ENCODE measurements at regions not wholly inside any gene's neighbourhood (a gene's known extent, or its start where the extent isn't known, plus 50 kb on each side); places are given as distances from the start of the nearest gene placed in this dataset.

DNA sequence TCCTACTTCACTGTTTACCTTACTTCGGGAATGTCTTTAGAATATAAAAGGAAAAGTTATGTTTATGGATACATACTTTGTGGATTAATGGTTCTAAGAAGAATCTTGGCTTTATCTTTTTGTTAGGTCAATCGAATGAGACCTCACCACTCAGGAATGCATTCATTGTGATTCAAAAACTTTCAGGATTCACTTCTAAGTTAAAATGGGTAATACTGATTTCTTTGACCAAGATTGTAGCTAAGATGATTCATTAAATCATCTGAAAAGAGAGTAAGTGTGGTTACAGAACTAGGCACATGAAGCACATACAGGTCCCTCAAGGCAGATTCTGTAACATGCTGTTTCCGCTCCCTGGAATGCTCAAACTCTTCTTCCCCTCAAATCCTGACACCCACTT, 716.4 kb downstream of the KCNA4 start:
- TF ChIP-seq BACH2 (CRISPR knock-in tag; IDR thresholded peaks at IDR 0.05; ENCODE audit: borderline replicate concordance), result no peak
- no peak for TF ChIP-seq CREB5 (CRISPR knock-in tag; IDR thresholded peaks at IDR 0.05; ENCODE audit: low read depth)
- TF ChIP-seq ZNF70 (CRISPR knock-in tag; IDR thresholded peaks at IDR 0.05), result no peak
- TF ChIP-seq PPARA (CRISPR knock-in tag; IDR thresholded peaks at IDR 0.05; ENCODE audit: borderline replicate concordance), result no peak
- no peak for TF ChIP-seq SNAI2 (CRISPR knock-in tag; IDR thresholded peaks at IDR 0.05)
- TF ChIP-seq TOX (CRISPR knock-in tag; IDR thresholded peaks at IDR 0.05; ENCODE audit: borderline replicate concordance), result no peak
- TF ChIP-seq TCF4 (CRISPR knock-in tag; IDR thresholded peaks at IDR 0.05; ENCODE audit: borderline replicate concordance), result no peak
- peak; percentile 79 for ATAC-seq

GRCh38 chr11:29296680-29297079, 720.1 kb downstream of the KCNA4 start:
- TF ChIP-seq POU6F1 (CRISPR knock-in tag; IDR thresholded peaks at IDR 0.05; ENCODE audit: borderline replicate concordance, low read depth) (no peak), ZFP30 (CRISPR knock-in tag; IDR thresholded peaks at IDR 0.05) (no peak), GLIS3 (CRISPR knock-in tag; IDR thresholded peaks at IDR 0.05) (no peak), ESRRG (CRISPR knock-in tag; IDR thresholded peaks at IDR 0.05) (no peak), CREB5 (CRISPR knock-in tag; IDR thresholded peaks at IDR 0.05; ENCODE audit: low read depth) (no peak), CSDC2 (CRISPR knock-in tag; IDR thresholded peaks at IDR 0.05) (no peak), ZNF565 (CRISPR knock-in tag; conservative IDR thresholded peaks at IDR 0.05; ENCODE audit: low read depth) (no peak), PATZ1 (CRISPR knock-in tag; IDR thresholded peaks at IDR 0.05; ENCODE audit: borderline replicate concordance) (no peak)
- no peak for ATAC-seq

GRCh38 chr11:29293825-29294224, 723.0 kb downstream of the KCNA4 start:
- ATAC-seq, result peak; percentile 75
- TF ChIP-seq RARB (CRISPR knock-in tag; IDR thresholded peaks at IDR 0.05), result no peak
- no peak for TF ChIP-seq OSR1 (CRISPR knock-in tag; IDR thresholded peaks at IDR 0.05)
- TF ChIP-seq ZNF565 (CRISPR knock-in tag; conservative IDR thresholded peaks at IDR 0.05; ENCODE audit: low read depth), result no peak
- no peak for TF ChIP-seq TOX (CRISPR knock-in tag; IDR thresholded peaks at IDR 0.05; ENCODE audit: borderline replicate concordance)

- peak; percentile 95 for ATAC-seq
- no peak for TF ChIP-seq ARNTL (CRISPR knock-in tag; IDR thresholded peaks at IDR 0.05; ENCODE audit: borderline replicate concordance, low read depth)
- TF ChIP-seq ZC3H10 (CRISPR knock-in tag; IDR thresholded peaks at IDR 0.05), result no peak
- no peak for TF ChIP-seq RARB (CRISPR knock-in tag; IDR thresholded peaks at IDR 0.05)
- no peak for TF ChIP-seq POU6F1 (CRISPR knock-in tag; IDR thresholded peaks at IDR 0.05; ENCODE audit: borderline replicate concordance, low read depth)
- TF ChIP-seq ZNF70 (CRISPR knock-in tag; IDR thresholded peaks at IDR 0.05), result no peak
- TF ChIP-seq PPARA (CRISPR knock-in tag; IDR thresholded peaks at IDR 0.05; ENCODE audit: borderline replicate concordance), result no peak
- TF ChIP-seq TOX (CRISPR knock-in tag; IDR thresholded peaks at IDR 0.05; ENCODE audit: borderline replicate concordance), result no peak
- TF ChIP-seq ESRRG (CRISPR knock-in tag; IDR thresholded peaks at IDR 0.05), result no peak
- TF ChIP-seq TCF4 (CRISPR knock-in tag; IDR thresholded peaks at IDR 0.05; ENCODE audit: borderline replicate concordance), result no peak
- no peak for TF ChIP-seq PATZ1 (CRISPR knock-in tag; IDR thresholded peaks at IDR 0.05; ENCODE audit: borderline replicate concordance)
- no peak for TF ChIP-seq ZNF565 (CRISPR knock-in tag; conservative IDR thresholded peaks at IDR 0.05; ENCODE audit: low read depth)
- TF ChIP-seq SNAI2 (CRISPR knock-in tag; IDR thresholded peaks at IDR 0.05), result no peak
- no peak for TF ChIP-seq ZNF8 (CRISPR knock-in tag; IDR thresholded peaks at IDR 0.05)
- no peak for TF ChIP-seq BACH2 (CRISPR knock-in tag; IDR thresholded peaks at IDR 0.05; ENCODE audit: borderline replicate concordance)
- no peak for TF ChIP-seq CSRNP3 (CRISPR knock-in tag; IDR thresholded peaks at IDR 0.05)
- no peak for TF ChIP-seq ISL1 (CRISPR knock-in tag; IDR thresholded peaks at IDR 0.05)
Measured at GRCh38 chr11:29282088-29282487, 734.7 kb downstream of the KCNA4 start.
